Aorta (tissue), 5 donors: ENCODE measurements at regions not wholly inside any gene's neighbourhood (a gene's known extent, or its start where the extent isn't known, plus 50 kb on each side); places are given as distances from the start of the nearest gene placed in this dataset.

Experiments used
- ATAC-seq: fragments of 200-7000 bp; cut with Tn5 transposase; one replicate; pipeline ENCODE4 v1.9.1; 2022; ENCODE audit warnings: moderate library complexity; ENCODE audit not compliant: low FRiP score
- DNase-seq, 2 donors: peaks; one replicate each; pipeline ENCODE4 v3.0.0-alpha.2; 2020
- H3K27ac ChIP-seq, 2 donors: one replicate each; pipeline ENCODE4 v1.5.1; 2013; ENCODE audit warnings: low read length in 2 of 2, mild to moderate bottlenecking in 2 of 2, moderate library complexity in 2 of 2, control low read depth in 1 of 2, inconsistent platforms in 1 of 2, low read depth in 1 of 2
- H3K27me3 ChIP-seq, 2 donors: one replicate each; pipeline ENCODE4 v1.6.1; 2013; ENCODE audit warnings: control low read depth in 1 of 2, low read length in 1 of 2, mild to moderate bottlenecking in 1 of 2, moderate library complexity in 1 of 2; ENCODE audit not compliant: insufficient read depth in 2 of 2, control insufficient read depth in 1 of 2
- H3K36me3 ChIP-seq, 2 donors: one replicate each; pipeline ENCODE4 v1.6.1; 2013; ENCODE audit warnings: control low read depth in 1 of 2, low read length in 1 of 2, mild to moderate bottlenecking in 1 of 2; ENCODE audit not compliant: insufficient read depth in 2 of 2, control insufficient read depth in 1 of 2
- H3K4me1 ChIP-seq, 2 donors: one replicate each; pipeline ENCODE4 v1.6.1; 2013; ENCODE audit warnings: low read length in 2 of 2, control low read depth in 1 of 2, mild to moderate bottlenecking in 1 of 2, moderate library complexity in 1 of 2; ENCODE audit not compliant: insufficient read depth in 2 of 2, control insufficient read depth in 1 of 2
- H3K4me3 ChIP-seq, 2 donors: one replicate each; pipeline ENCODE4 v1.5.1; 2013; ENCODE audit warnings: low read length in 2 of 2, control low read depth in 1 of 2, mild to moderate bottlenecking in 1 of 2
- H3K9me3 ChIP-seq: one replicate; pipeline ENCODE4 v1.6.1; 2013; ENCODE audit warnings: mild to moderate bottlenecking, low read length; ENCODE audit not compliant: control insufficient read depth
- WGBS, 2 donors: extraction: QIAGEN DNeasy Blood & Tissue Kit; methylation state at CpG; one replicate each; pipeline ENCODE4 v1.1.7; 2013; 5-methylcytosine and 5-hydroxymethylcytosine counted together
- intact Hi-C, 2 donors: fragments of 100-400 bp; cut with DNase I; formaldehyde crosslinking; loops; one replicate each; pipeline versions ENCODE4 v1.14.2 to v1.15.0; 2022
- donor health status: healthy with polysubstance abuse.
- donor health status: Bipolar disorder and iron deficiency.
- donor health status: DM: no; HTN: no; CAD: no.
- donor health status: DM: no; HTN: no; CAD: no.
- donor health status: DM: yes; HTN: yes; CAD: no.

DNA sequence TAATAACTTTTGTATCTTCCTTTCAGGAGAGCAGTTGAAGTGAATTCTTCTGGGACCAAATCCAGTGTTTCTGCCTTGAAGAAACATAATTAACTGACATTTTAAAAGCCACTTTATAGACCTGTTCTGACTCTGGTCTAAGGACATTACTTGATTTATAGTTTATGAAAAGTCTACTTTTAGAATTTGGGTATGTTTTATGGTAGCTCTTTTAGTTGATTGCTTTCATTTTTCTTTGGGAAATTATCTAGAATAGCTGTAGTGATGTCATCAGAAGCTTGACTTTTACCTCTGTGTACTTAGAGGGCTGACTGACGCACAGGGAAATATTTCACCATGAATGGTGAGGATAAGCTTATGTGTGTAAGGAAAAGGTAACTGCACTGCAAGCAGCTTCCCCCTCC, 131.8 kb upstream of the LIMCH1 start:
- H3K4me3 ChIP-seq = no peak overlapping the region
- peak overlapping the region in 1 of 2 donors; percentile 28 for H3K27ac ChIP-seq
- DNase-seq (no peak), ATAC-seq (no peak)
- no peaks in the 10 kb centered on the region for H3K27me3 ChIP-seq
- no peaks in the 10 kb centered on the region for H3K36me3 ChIP-seq
- intact Hi-C loops = no loop called here
- peaks cover 0 to 17% of the 10 kb centered on the region in 2 donors for H3K4me1 ChIP-seq
- H3K9me3 ChIP-seq = no peaks in the 10 kb centered on the region
- 23 to 32% methylated on average over 1 of the region's 1 CpG for WGBS, 2 donors

DNA sequence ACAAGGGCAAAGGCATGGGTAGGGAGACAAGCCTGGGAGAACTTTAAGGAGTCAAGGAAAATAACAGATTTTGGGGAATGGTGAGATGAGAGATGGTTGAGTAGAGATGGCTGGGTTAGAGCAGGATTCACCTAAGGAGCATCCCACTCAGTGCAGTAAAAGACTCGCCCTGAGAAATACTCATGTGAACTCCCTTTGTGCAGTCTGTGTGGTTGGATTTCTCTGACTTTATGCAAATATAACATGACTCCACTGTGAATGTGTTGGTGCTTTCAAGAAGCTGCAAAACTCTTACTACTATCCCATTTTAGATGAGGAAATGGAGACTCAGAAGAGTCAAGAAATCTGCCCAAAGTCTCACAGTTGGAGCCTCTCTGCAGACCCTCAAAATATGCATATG, 129.8 kb upstream of the LIMCH1 start:
- peaks cover 0 to 19% of the 10 kb centered on the region in 2 donors for H3K4me1 ChIP-seq
- ATAC-seq (no peak), DNase-seq (no peak)
- no peaks in the 10 kb centered on the region for H3K36me3 ChIP-seq
- H3K4me3 ChIP-seq = no peak overlapping the region
- H3K27me3 ChIP-seq = no peaks in the 10 kb centered on the region
- intact Hi-C loops = no loop called here
- H3K9me3 ChIP-seq = no peaks in the 10 kb centered on the region
- WGBS, 2 donors = 53 to 84% methylated on average over 1 of the region's 1 CpG
- no peak overlapping the region for H3K27ac ChIP-seq

DNA sequence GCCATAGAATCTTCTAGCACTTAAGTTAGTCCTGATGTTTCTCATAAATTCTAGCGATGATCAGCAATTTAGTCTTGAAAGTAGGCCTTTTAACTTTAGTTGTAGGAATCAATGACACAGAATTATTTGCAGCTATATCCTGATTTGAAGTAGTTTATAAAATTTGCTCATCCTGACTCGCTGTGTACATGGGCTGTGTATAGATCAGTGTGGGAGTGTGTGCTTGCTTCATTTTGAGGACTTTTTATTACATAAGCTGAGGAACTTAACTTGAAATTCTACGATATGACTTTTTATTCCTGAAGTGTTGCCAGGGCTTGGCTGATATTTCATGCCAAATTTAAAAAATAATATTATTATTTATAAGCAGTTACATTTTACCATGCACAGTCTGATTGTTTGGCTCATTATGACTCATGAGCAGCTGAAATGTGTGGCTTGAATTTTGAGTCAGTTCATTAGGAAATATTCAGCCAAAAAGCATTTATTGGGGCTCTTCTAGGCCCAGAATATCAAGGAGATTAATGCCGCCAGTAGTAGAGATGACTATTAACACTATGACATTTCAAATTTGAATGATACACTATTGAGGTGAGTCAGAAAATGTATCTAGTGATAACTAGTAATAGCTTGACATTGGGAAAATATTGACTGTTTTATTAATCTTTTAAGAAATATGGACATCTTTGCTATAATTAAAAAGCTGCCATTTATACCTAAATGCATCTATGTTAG, 128.9 kb upstream of the LIMCH1 start:
- Histone ChIP-seq H3K4me1 (peaks cover 0 to 19% of the 10 kb centered on the region in 2 donors), H3K9me3 (no peaks in the 10 kb centered on the region), H3K27ac (no peak overlapping the region), H3K4me3 (no peak overlapping the region), H3K27me3 (no peaks in the 10 kb centered on the region), H3K36me3 (no peaks in the 10 kb centered on the region)
- no peak for ATAC-seq
- 17 to 36% methylated on average over 4 of the region's 4 CpGs for WGBS, 2 donors
- intact Hi-C loops = no loop called here
- no peak for DNase-seq

DNA sequence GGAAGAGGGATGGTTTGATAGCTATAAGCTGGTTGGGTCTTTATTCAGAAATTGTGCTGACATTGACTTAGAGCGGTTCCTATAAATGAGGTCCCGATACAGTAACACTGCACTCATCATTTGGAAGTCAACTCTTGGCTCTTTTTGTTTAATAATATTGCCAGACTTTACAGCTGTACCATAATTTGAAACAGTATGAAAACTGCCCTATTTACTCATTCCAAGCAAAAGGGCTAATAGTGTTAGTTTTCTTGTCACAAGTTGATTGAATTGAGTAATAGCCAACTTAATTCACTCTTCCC, 128.4 kb upstream of the LIMCH1 start:
- intact Hi-C loops = no loop called here
- H3K9me3 ChIP-seq = no peaks in the 10 kb centered on the region
- DNase-seq (no peak), ATAC-seq (no peak)
- no peak overlapping the region for H3K4me3 ChIP-seq
- no peak overlapping the region for H3K27ac ChIP-seq
- H3K4me1 ChIP-seq = peaks cover 0 to 19% of the 10 kb centered on the region in 2 donors
- H3K27me3 ChIP-seq = no peaks in the 10 kb centered on the region
- 76 to 81% methylated on average over 2 of the region's 2 CpGs for WGBS, 2 donors
- no peaks in the 10 kb centered on the region for H3K36me3 ChIP-seq

DNA sequence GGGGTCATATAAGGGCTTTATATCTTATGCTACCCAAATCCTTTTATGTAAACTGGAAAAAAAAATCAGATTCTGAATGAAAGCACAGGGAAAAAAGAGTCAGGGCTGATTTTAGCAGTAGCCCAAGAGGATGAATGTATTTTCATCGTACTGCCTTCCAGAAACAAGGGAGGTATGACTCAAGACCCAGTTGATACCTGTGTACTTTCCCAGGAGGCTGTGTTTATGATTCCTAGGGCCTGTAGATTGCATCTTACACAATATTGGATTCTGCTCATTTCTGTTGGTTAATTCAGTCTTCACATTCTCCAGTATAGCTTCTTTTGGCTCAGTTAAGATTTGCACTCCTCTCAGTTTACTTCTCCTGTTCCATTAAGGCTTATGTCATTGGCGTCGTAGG, 127.9 kb upstream of the LIMCH1 start:
- WGBS, 2 donors = 47% methylated on average over 3 of the region's 3 CpGs
- H3K27ac ChIP-seq = peak overlapping the region in 1 of 2 donors; percentile 28
- ATAC-seq = no peak

DNA sequence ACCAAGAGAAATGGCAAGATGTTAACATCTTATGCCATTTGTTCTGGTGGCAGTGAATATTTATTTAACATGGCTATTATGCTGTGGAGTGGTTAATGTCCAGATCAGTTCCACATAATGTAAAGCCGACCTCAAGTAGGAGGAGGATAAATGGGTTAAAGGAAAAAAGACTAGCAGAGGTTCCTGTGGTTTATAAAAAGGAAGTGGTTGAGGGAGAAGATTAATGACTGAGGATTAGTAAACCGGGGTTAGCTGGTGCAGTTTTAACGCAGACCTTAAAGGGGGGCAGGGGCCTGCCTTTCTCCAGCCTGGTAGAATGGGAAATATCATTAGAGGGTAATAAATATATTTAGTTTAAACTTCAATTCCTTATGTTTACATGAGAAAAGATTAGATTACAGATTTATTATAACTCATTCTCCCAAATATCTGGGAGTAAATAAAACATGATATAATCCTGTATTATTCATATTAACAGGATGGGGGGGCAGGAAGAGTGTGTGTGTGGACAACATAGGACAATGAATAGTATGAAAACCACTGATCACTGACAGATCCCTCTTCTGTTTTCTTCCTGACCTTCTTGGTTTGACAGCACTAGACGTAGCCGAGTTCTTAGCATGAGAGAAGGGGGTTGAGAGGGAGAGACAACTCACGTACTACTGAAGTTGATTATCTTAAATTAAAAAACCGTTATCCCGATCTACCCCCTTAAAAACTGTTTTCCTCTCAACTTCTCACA, 124.1 kb upstream of the LIMCH1 start:
- Histone ChIP-seq H3K9me3 (no peaks in the 10 kb centered on the region), H3K27me3 (no peaks in the 10 kb centered on the region), H3K4me1 (peaks cover 0 to 6% of the 10 kb centered on the region in 2 donors), H3K36me3 (no peaks in the 10 kb centered on the region), H3K27ac (no peak overlapping the region), H3K4me3 (no peak overlapping the region)
- whole genome bisulfite sequencing, 2 donors = 69% methylated on average over 8 of the region's 8 CpGs
- DNase-seq (no peak), ATAC-seq (no peak)
- intact Hi-C loops = no loop called here

More for the DNA sequence above, 127.9 kb upstream of the LIMCH1 start:
- Histone ChIP-seq H3K9me3 (no peaks in the 10 kb centered on the region), H3K4me3 (no peak overlapping the region), H3K27me3 (no peaks in the 10 kb centered on the region), H3K36me3 (no peaks in the 10 kb centered on the region), H3K4me1 (peaks cover 0 to 19% of the 10 kb centered on the region in 2 donors)
- no peak for DNase-seq
- intact Hi-C loops = no loop called here

DNA sequence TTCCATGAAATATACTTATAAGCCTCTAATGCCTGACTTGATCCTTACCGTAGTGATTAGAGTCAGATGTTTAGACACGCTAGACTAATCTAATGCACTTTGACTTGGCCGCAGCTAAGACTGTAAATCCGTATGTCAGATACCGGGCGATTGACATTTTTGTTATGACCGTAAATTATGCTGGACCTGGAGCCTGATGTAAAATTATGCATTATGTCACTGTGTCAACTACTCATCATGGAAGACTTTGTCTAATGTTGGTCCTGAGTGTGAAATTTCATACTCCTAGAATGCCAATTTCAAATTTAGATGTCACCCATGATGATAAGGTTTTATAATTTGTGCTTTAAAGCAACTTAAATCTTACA, 123.6 kb upstream of the LIMCH1 start:
- no peak for ATAC-seq
- peaks cover 0 to 2% of the 10 kb centered on the region in 2 donors for H3K4me1 ChIP-seq
- WGBS, 2 donors = 55 to 69% methylated on average over 7 of the region's 7 CpGs

DNA sequence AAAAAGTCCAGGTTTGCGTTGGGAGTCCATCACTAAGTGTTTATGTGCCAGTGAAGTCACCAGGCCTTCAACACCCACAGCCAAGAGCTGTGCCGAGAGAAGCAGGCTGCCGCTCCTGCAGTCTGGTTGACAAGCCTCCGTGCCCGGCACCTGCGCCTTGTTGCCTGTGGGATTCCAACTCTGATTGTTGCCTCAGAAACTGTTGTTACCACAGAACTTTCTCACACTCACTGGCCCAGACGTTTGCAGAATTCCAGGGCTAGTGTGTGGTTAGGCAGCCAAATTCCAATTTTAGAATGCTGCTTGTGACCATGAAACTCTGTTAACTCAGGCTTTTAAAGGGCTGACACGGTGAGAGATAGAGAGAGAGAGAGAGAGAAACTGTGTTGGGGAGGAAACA, 119.5 kb upstream of the LIMCH1 start:
- DNase-seq = peak; percentile 73 to 81
- WGBS, 2 donors = 2 to 3% methylated on average over 8 of the region's 8 CpGs

More for the DNA sequence above, 123.6 kb upstream of the LIMCH1 start:
- H3K9me3 ChIP-seq = no peaks in the 10 kb centered on the region
- DNase-seq = no peak
- H3K27ac ChIP-seq = no peak overlapping the region
- no peaks in the 10 kb centered on the region for H3K36me3 ChIP-seq
- intact Hi-C loops = no loop called here
- H3K27me3 ChIP-seq = no peaks in the 10 kb centered on the region
- no peak overlapping the region for H3K4me3 ChIP-seq

DNA sequence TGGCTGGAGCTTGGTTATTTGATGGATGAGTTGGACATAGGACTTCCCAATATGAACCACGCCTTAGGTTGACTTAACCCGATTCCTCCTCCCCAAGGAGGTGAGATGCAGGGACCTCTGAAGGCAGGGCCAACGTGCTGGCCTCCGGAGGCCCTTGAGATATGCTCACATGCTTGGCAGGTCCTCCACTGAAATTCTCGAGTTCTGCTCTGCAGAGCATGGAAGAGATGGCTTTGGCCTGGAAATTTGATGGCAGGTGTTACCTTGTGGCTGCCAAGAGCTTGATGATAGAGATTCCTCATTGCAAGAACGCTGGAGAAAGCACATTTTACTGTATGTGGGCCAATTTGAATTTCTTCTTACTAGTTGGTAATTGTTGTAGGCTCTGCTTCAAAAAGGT, 117.4 kb upstream of the LIMCH1 start:
- Histone ChIP-seq H3K36me3 (no peaks in the 10 kb centered on the region), H3K27ac (peak overlapping the region in 1 of 2 donors; percentile 21), H3K4me3 (no peak overlapping the region), H3K9me3 (no peaks in the 10 kb centered on the region), H3K4me1 (peaks cover 3 to 6% of the 10 kb centered on the region in 2 donors), H3K27me3 (no peaks in the 10 kb centered on the region)
- 9 to 13% methylated on average over 6 of the region's 6 CpGs for WGBS, 2 donors
- ATAC-seq (no peak), DNase-seq (no peak)
- intact Hi-C loops = no loop called here

More for the DNA sequence above, 119.5 kb upstream of the LIMCH1 start:
- Histone ChIP-seq H3K9me3 (no peaks in the 10 kb centered on the region), H3K36me3 (no peaks in the 10 kb centered on the region), H3K4me3 (peak overlapping the region in 1 of 2 donors; percentile 32), H3K27me3 (no peaks in the 10 kb centered on the region), H3K27ac (peak overlapping the region in 1 of 2 donors; percentile 92), H3K4me1 (peaks cover 0 to 3% of the 10 kb centered on the region in 2 donors)
- intact Hi-C loops = loop anchor here in 1 of 2 donors (5.0 kb wide), 1 partner anchor 56 kb away; no protein-coding TSS in a partner anchor
- peak; percentile 68 for ATAC-seq
